ENCODE measurements at regions not wholly inside any gene's neighbourhood (a gene's known extent, or its start where the extent isn't known, plus 50 kb on each side); places are given as distances from the start of the nearest gene placed in this dataset.
"Not testable (repeated sequence)": the region's sequence is repeated elsewhere in the genome, so short reads cannot be mapped to it uniquely, and the experiment has no call there.

GRCh38 chr5:17982626-17983025 lies 348.4 kb downstream of the TAF11L14 start:
- not testable (repeated sequence) for TF ChIP-seq CTCF (IDR thresholded peaks at IDR 0.05); ZFX (IDR thresholded peaks at IDR 0.05; ENCODE audit: borderline replicate concordance)

All from 22Rv1 (cell line).